ENCODE measurements at regions not wholly inside any gene's neighbourhood (a gene's known extent, or its start where the extent isn't known, plus 50 kb on each side); places are given as distances from the start of the nearest gene placed in this dataset.
"Not testable (repeated sequence)": the region's sequence is repeated elsewhere in the genome, so short reads cannot be mapped to it uniquely, and the experiment has no call there.

GRCh38 chr4:155574329-155574728 lies 92.3 kb upstream of the GUCY1A1 start:
- H3K27me3 ChIP-seq (ENCODE audit: insufficient read depth); ATAC-seq; H3K27me3 Mint-ChIP-seq (ENCODE audit: insufficient read depth, low read depth, poor library complexity); H3K79me2 ChIP-seq (replicated peaks; ENCODE audit: insufficient read depth); H3K36me3 Mint-ChIP-seq (ENCODE audit: low read depth); H2AFZ ChIP-seq; H3K9me2 ChIP-seq (ENCODE audit: insufficient read depth); H3K27ac ChIP-seq (ENCODE audit: low read depth); H3K4me3 ChIP-seq; DNase-seq (ENCODE audit: low spot score); H3K4me3 Mint-ChIP-seq; H3K4me1 Mint-ChIP-seq; H3K36me3 ChIP-seq (ENCODE audit: insufficient read depth); H4K20me1 ChIP-seq (replicated peaks; ENCODE audit: insufficient read depth); H3F3A ChIP-seq (replicated peaks; ENCODE audit: low read depth); H3K27ac Mint-ChIP-seq; H3K4me2 ChIP-seq; H3K9me3 Mint-ChIP-seq; H3K4me1 ChIP-seq (ENCODE audit: insufficient read depth): not testable (repeated sequence)

- Histone ChIP-seq H3K27ac (ENCODE audit: low read depth) (no peak overlapping the region), H3K9me2 (ENCODE audit: insufficient read depth) (no peaks in the 10 kb centered on the region), H3K4me3 (no peak overlapping the region), H3K79me2 (replicated peaks; ENCODE audit: insufficient read depth) (no peaks in the 10 kb centered on the region), H2AFZ (no peak overlapping the region), H3F3A (replicated peaks; ENCODE audit: low read depth) (no peaks in the 10 kb centered on the region), H3K27me3 (ENCODE audit: insufficient read depth) (no peaks in the 10 kb centered on the region), H4K20me1 (replicated peaks; ENCODE audit: insufficient read depth) (no peaks in the 10 kb centered on the region), H3K4me2 (no peak overlapping the region), H3K4me1 (ENCODE audit: insufficient read depth) (no peaks in the 10 kb centered on the region), H3K36me3 (ENCODE audit: insufficient read depth) (no peaks in the 10 kb centered on the region)
- Mint-ChIP-seq H3K36me3 (ENCODE audit: low read depth) (no peaks in the 10 kb centered on the region; the same call in 2 of the 3 replicates), H3K4me3 (no peak overlapping the region), H3K9me3 (no peaks in the 10 kb centered on the region), H3K27me3 (ENCODE audit: insufficient read depth, low read depth, poor library complexity) (peaks cover 2% of the 10 kb centered on the region), H3K27ac (no peak overlapping the region), H3K4me1 (no peaks in the 10 kb centered on the region)
- no peak for ATAC-seq
- no peak for DNase-seq (ENCODE audit: low spot score)
- TF ChIP-seq ZNF114 (CRISPR knock-in tag; IDR thresholded peaks at IDR 0.05) (no peak), REST (IDR thresholded peaks at IDR 0.05; ENCODE audit: unreplicated experiment) (no peak), POLR2AphosphoS5 (IDR thresholded peaks at IDR 0.05; ENCODE audit: low read depth) (no peak), CREB1 (CRISPR knock-in tag; IDR thresholded peaks at IDR 0.05; ENCODE audit: low read depth) (no peak), ZNF462 (CRISPR knock-in tag; IDR thresholded peaks at IDR 0.05) (no peak), EZH2 (IDR thresholded peaks at IDR 0.05; ENCODE audit: low read depth, unreplicated experiment) (no peak), STAT1 (IDR thresholded peaks at IDR 0.05; ENCODE audit: unreplicated experiment) (no peak), ETS1 (IDR thresholded peaks at IDR 0.05) (no peak), ZNF331 (CRISPR knock-in tag; IDR thresholded peaks at IDR 0.05; ENCODE audit: low read depth) (no peak)
Observed at GRCh38 chr4:155573126-155573525, 93.5 kb upstream of the GUCY1A1 start.

All from GM23338 (cell line).